IMR-90 (cell line): ENCODE measurements at regions not wholly inside any gene's neighbourhood (a gene's known extent, or its start where the extent isn't known, plus 50 kb on each side); places are given as distances from the start of the nearest gene placed in this dataset.

Experiments
- CEBPB ChIP-seq: IDR thresholded peaks from 2 replicates; pipeline ENCODE4 v1.6.1; 2012; ENCODE audit warnings: low read depth, low read length, improper control_type of control experiment
- CTCF ChIP-seq: conservative IDR thresholded peaks from 2 replicates; pipeline ENCODE4 v1.5.1; 2012; ENCODE audit warnings: mild to moderate bottlenecking, low read depth, low read length, improper control_type of control experiment
- MAFK ChIP-seq: IDR thresholded peaks from 2 replicates; pipeline ENCODE4 v1.6.1; 2012; ENCODE audit warnings: low read depth, low read length, improper control_type of control experiment
- POLR2A ChIP-seq: IDR thresholded peaks from 2 replicates; pipeline ENCODE4 v1.6.1; 2012; ENCODE audit warnings: mild to moderate bottlenecking, low read depth, low read length
- RAD21 ChIP-seq: IDR thresholded peaks from 2 replicates; pipeline ENCODE4 v1.6.1; 2012; ENCODE audit warnings: low read length, improper control_type of control experiment
- RCOR1 ChIP-seq: IDR thresholded peaks from 2 replicates; pipeline ENCODE4 v1.6.1; 2012; ENCODE audit warnings: mild to moderate bottlenecking, low read length, improper control_type of control experiment; ENCODE audit not compliant: insufficient replicate concordance
- SMC3 ChIP-seq: fragments of 150-350 bp; IDR thresholded peaks from 2 replicates; pipeline ENCODE4 v1.6.1; 2016; ENCODE audit warnings: low read depth, mild to moderate bottlenecking, antibody characterized with exemption, low read length, moderate library complexity
- USF2 ChIP-seq: fragments of 150-350 bp; IDR thresholded peaks from 2 replicates; pipeline ENCODE4 v1.6.1; 2017; ENCODE audit warnings: mild to moderate bottlenecking, antibody characterized with exemption, low read length, low read depth

- TF ChIP-seq SMC3: no peak
- no peak for TF ChIP-seq CTCF
- no peak for TF ChIP-seq POLR2A
- no peak for TF ChIP-seq RCOR1
- no peak for TF ChIP-seq MAFK
- TF ChIP-seq USF2: no peak
- TF ChIP-seq CEBPB: no peak
- no peak for TF ChIP-seq RAD21
These were observed 193.4 kb upstream of the WWC1 start for GRCh38 chr5:168097876-168098653.
